ENCODE measurements at regions not wholly inside any gene's neighbourhood (a gene's known extent, or its start where the extent isn't known, plus 50 kb on each side); places are given as distances from the start of the nearest gene placed in this dataset.

- H3K36me3 ChIP-seq, result no peaks in the 10 kb centered on the region
- intact Hi-C loops (cut with DNase I; ENCODE audit: low total_unique reads), result no loop called here
- no peak overlapping the region for H3K4me3 ChIP-seq
- H3K4me1 ChIP-seq, result no peaks in the 10 kb centered on the region
- no peaks in the 10 kb centered on the region for H3K27me3 ChIP-seq
- no peak overlapping the region for H3K27ac ChIP-seq
- TF ChIP-seq, protein P1, sequence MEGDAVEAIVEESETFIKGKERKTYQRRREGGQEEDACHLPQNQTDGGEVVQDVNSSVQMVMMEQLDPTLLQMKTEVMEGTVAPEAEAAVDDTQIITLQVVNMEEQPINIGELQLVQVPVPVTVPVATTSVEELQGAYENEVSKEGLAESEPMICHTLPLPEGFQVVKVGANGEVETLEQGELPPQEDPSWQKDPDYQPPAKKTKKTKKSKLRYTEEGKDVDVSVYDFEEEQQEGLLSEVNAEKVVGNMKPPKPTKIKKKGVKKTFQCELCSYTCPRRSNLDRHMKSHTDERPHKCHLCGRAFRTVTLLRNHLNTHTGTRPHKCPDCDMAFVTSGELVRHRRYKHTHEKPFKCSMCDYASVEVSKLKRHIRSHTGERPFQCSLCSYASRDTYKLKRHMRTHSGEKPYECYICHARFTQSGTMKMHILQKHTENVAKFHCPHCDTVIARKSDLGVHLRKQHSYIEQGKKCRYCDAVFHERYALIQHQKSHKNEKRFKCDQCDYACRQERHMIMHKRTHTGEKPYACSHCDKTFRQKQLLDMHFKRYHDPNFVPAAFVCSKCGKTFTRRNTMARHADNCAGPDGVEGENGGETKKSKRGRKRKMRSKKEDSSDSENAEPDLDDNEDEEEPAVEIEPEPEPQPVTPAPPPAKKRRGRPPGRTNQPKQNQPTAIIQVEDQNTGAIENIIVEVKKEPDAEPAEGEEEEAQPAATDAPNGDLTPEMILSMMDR (IDR thresholded peaks at IDR 0.05), result no peak
- TF ChIP-seq POLR2A (IDR thresholded peaks at IDR 0.05) (no peak), POLR2AphosphoS5 (IDR thresholded peaks at IDR 0.05) (no peak)
- no peak for DNase-seq (ENCODE audit: low spot score in 2 of 2)
- H3K9me3 ChIP-seq, result no peaks in the 10 kb centered on the region
These were observed 350.0 kb downstream of the GALC start for GRCh38 chr14:87643005-87643404.

- TF ChIP-seq POLR2AphosphoS5 (IDR thresholded peaks at IDR 0.05) (no peak), POLR2A (IDR thresholded peaks at IDR 0.05) (no peak)
- TF ChIP-seq, protein P1 (IDR thresholded peaks at IDR 0.05), result no peak
- no peaks in the 10 kb centered on the region for H3K36me3 ChIP-seq
- intact Hi-C loops (cut with DNase I; ENCODE audit: low total_unique reads), result no loop called here
- no peaks in the 10 kb centered on the region for H3K9me3 ChIP-seq
- no peak overlapping the region for H3K27ac ChIP-seq
- no peak overlapping the region for H3K4me3 ChIP-seq
- H3K27me3 ChIP-seq, result no peaks in the 10 kb centered on the region
- H3K4me1 ChIP-seq, result no peaks in the 10 kb centered on the region
- no peak for DNase-seq (ENCODE audit: low spot score in 2 of 2)
These were observed 352.4 kb downstream of the GALC start for GRCh38 chr14:87640553-87640952.

GRCh38 chr14:87638196-87638595 is 354.8 kb downstream of the GALC start:
- no peaks in the 10 kb centered on the region for H3K4me1 ChIP-seq
- H3K36me3 ChIP-seq, result no peaks in the 10 kb centered on the region
- TF ChIP-seq POLR2AphosphoS5 (IDR thresholded peaks at IDR 0.05), result no peak
- TF ChIP-seq, protein P1 (IDR thresholded peaks at IDR 0.05), result no peak
- no peak for TF ChIP-seq POLR2A (IDR thresholded peaks at IDR 0.05)
- intact Hi-C loops (cut with DNase I; ENCODE audit: low total_unique reads), result no loop called here
- H3K27ac ChIP-seq, result no peak overlapping the region
- no peaks in the 10 kb centered on the region for H3K9me3 ChIP-seq
- no peak overlapping the region for H3K4me3 ChIP-seq
- H3K27me3 ChIP-seq, result no peaks in the 10 kb centered on the region
- no peak for DNase-seq (ENCODE audit: low spot score in 2 of 2)

GRCh38 chr14:87635442-87635841 is 357.5 kb downstream of the GALC start:
- Histone ChIP-seq H3K4me3 (no peak overlapping the region), H3K9me3 (no peaks in the 10 kb centered on the region), H3K4me1 (no peaks in the 10 kb centered on the region), H3K27ac (no peak overlapping the region), H3K36me3 (no peaks in the 10 kb centered on the region), H3K27me3 (no peaks in the 10 kb centered on the region)
- DNase-seq (ENCODE audit: low spot score in 2 of 2), result no peak
- TF ChIP-seq POLR2A (IDR thresholded peaks at IDR 0.05) (no peak), POLR2AphosphoS5 (IDR thresholded peaks at IDR 0.05) (no peak)
- TF ChIP-seq, protein P1 (IDR thresholded peaks at IDR 0.05), result no peak
- intact Hi-C loops (cut with DNase I; ENCODE audit: low total_unique reads), result loop anchor here (2.0 kb wide), 1 partner anchor 53 kb away; no protein-coding TSS in a partner anchor

DNA sequence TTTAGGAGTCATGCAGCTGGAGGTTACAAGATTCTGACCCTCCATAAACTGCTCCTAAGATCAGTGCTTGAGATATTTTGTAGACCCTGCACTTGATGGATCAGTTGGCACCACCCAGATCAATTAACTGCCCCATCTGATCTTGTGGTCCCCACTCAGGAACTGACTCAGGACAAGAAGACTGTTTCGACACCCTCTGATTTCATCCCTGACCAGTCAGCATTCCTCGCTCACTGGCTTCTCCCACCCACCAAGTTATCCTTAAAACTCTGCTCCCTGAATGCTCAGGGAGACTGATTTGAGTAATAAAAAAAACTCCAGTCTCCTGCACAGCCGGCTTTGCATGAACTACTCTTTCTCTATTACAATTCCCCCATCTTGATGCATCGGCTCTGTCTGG is 360.2 kb downstream of the GALC start:
- H3K4me3 ChIP-seq, result no peak overlapping the region
- H3K4me1 ChIP-seq, result peaks cover 0 to 5% of the 10 kb centered on the region in 2 donors
- no peaks in the 10 kb centered on the region for H3K9me3 ChIP-seq
- no peaks in the 10 kb centered on the region for H3K27me3 ChIP-seq
- intact Hi-C loops (cut with DNase I; ENCODE audit: low total_unique reads), result no loop called here
- no peak for DNase-seq (ENCODE audit: low spot score in 2 of 2)
- no peaks in the 10 kb centered on the region for H3K36me3 ChIP-seq
- TF ChIP-seq POLR2A (IDR thresholded peaks at IDR 0.05) (no peak), POLR2AphosphoS5 (IDR thresholded peaks at IDR 0.05) (no peak)
- TF ChIP-seq, protein P1 (IDR thresholded peaks at IDR 0.05), result no peak
- H3K27ac ChIP-seq, result no peak overlapping the region

All from breast epithelium (tissue), 4 donors.